Liver (tissue), 8 donors: ENCODE measurements at regions not wholly inside any gene's neighbourhood (a gene's known extent, or its start where the extent isn't known, plus 50 kb on each side); places are given as distances from the start of the nearest gene placed in this dataset.

Source experiments
- DNase-seq: peaks from one replicate; pipeline ENCODE4 v3.0.0-alpha.2; 2017; ENCODE audit warnings: low spot score
- H3K27ac ChIP-seq, 2 donors: one replicate each; pipeline ENCODE4 v1.7.0; 2013; ENCODE audit warnings: inconsistent platforms in 2 of 2, low read length in 2 of 2, control low read depth in 1 of 2, low read depth in 1 of 2, mild to moderate bottlenecking in 1 of 2
- H3K27me3 ChIP-seq, 4 donors: one replicate each; pipeline versions ENCODE4 v1.6.1 to v1.7.0; 2013; ENCODE audit warnings: low read length in 3 of 4, inconsistent platforms in 1 of 4, mild to moderate bottlenecking in 1 of 4, moderate library complexity in 1 of 4; ENCODE audit not compliant: control insufficient read depth in 4 of 4, insufficient read depth in 4 of 4
- H3K36me3 ChIP-seq, 4 donors: one replicate each; pipeline versions ENCODE4 v1.6.1 to v1.7.0; 2013; ENCODE audit warnings: low read length in 3 of 4, mild to moderate bottlenecking in 3 of 4, low read depth in 1 of 4, moderate library complexity in 1 of 4; ENCODE audit not compliant: control insufficient read depth in 4 of 4, insufficient read depth in 3 of 4
- H3K4me1 ChIP-seq, 4 donors: one replicate each; pipeline versions ENCODE4 v1.6.1 to v1.7.0; 2013; ENCODE audit warnings: low read length in 3 of 4, mild to moderate bottlenecking in 3 of 4, moderate library complexity in 1 of 4; ENCODE audit not compliant: control insufficient read depth in 4 of 4, insufficient read depth in 4 of 4
- H3K4me3 ChIP-seq, 3 donors: one replicate each; pipeline versions ENCODE4 v1.6.1 to v1.7.0; 2013; ENCODE audit warnings: low read length in 3 of 3, control low read depth in 1 of 3, low read depth in 1 of 3, mild to moderate bottlenecking in 1 of 3
- H3K9ac ChIP-seq, 2 donors: one replicate each; pipeline ENCODE4 v1.7.0; 2013; ENCODE audit warnings: low read length in 2 of 2, mild to moderate bottlenecking in 2 of 2, moderate library complexity in 2 of 2, control low read depth in 1 of 2, low read depth in 1 of 2
- H3K9me3 ChIP-seq, 4 donors: one replicate each; pipeline versions ENCODE4 v1.6.1 to v1.7.0; 2013; ENCODE audit warnings: low read length in 3 of 4; ENCODE audit not compliant: control insufficient read depth in 4 of 4
- ATF3 ChIP-seq: IDR thresholded peaks from 2 replicates; pipeline ENCODE4 v1.6.1; 2016; ENCODE audit warnings: antibody characterized with exemption
- CTCF ChIP-seq: fragments of 150-350 bp; IDR thresholded peaks from 2 replicates; pipeline ENCODE4 v1.5.1; 2017; ENCODE audit warnings: improper control_type of control experiment, low read depth, low read length; ENCODE audit not compliant: missing input control
- EGR1 ChIP-seq, 2 donors: IDR thresholded peaks; 2 replicates each; pipeline ENCODE4 v1.6.1; 2016 to 2018; ENCODE audit warnings: antibody characterized with exemption in 2 of 2, low read depth in 2 of 2
- FOXA1 ChIP-seq: IDR thresholded peaks from 2 replicates; pipeline ENCODE4 v1.6.1; 2016; ENCODE audit warnings: antibody characterized with exemption
- FOXA2 ChIP-seq: IDR thresholded peaks from 2 replicates; pipeline ENCODE4 v1.6.1; 2016; ENCODE audit warnings: antibody characterized with exemption
- GABPA ChIP-seq, 2 donors: IDR thresholded peaks in 1 of 2; conservative IDR thresholded peaks in 1 of 2; 2 replicates each; pipeline ENCODE4 v1.6.1; 2016; ENCODE audit warnings: antibody characterized with exemption in 2 of 2, mild to moderate bottlenecking in 1 of 2, moderate library complexity in 1 of 2
- HNF4A ChIP-seq, 2 donors: conservative IDR thresholded peaks; 2 replicates each; pipeline ENCODE4 v1.6.1; 2016; ENCODE audit warnings: antibody characterized with exemption in 2 of 2, mild to moderate bottlenecking in 2 of 2
- HNF4G ChIP-seq: IDR thresholded peaks from 2 replicates; pipeline ENCODE4 v1.6.1; 2016; ENCODE audit warnings: antibody characterized with exemption
- JUND ChIP-seq, 2 donors: IDR thresholded peaks; 2 replicates each; pipeline ENCODE4 v1.6.1; 2016; ENCODE audit warnings: antibody characterized with exemption in 2 of 2
- MAX ChIP-seq: IDR thresholded peaks from 2 replicates; pipeline ENCODE4 v1.6.1; 2016; ENCODE audit warnings: antibody characterized with exemption
- NR2F2 ChIP-seq: IDR thresholded peaks from 2 replicates; pipeline ENCODE4 v1.6.1; 2016; ENCODE audit warnings: antibody characterized with exemption
- RAD21 ChIP-seq, 2 donors: IDR thresholded peaks; 2 replicates each; pipeline ENCODE4 v1.6.1; 2016; ENCODE audit warnings: antibody characterized with exemption in 2 of 2, mild to moderate bottlenecking in 2 of 2
- REST ChIP-seq: IDR thresholded peaks from 2 replicates; pipeline ENCODE4 v1.6.1; 2016; ENCODE audit warnings: antibody characterized with exemption, mild to moderate bottlenecking
- RXRA ChIP-seq, 2 donors: IDR thresholded peaks; 2 replicates each; pipeline ENCODE4 v1.6.1; 2017 to 2018; ENCODE audit warnings: antibody characterized with exemption in 2 of 2, mild to moderate bottlenecking in 1 of 2
- SP1 ChIP-seq: IDR thresholded peaks from 2 replicates; pipeline ENCODE4 v1.6.1; 2018; ENCODE audit warnings: antibody characterized with exemption, mild to moderate bottlenecking
- TAF1 ChIP-seq: conservative IDR thresholded peaks from 2 replicates; pipeline ENCODE4 v1.6.1; 2016; ENCODE audit warnings: antibody characterized with exemption, mild to moderate bottlenecking
- YY1 ChIP-seq: IDR thresholded peaks from 2 replicates; pipeline ENCODE4 v1.6.1; 2016; ENCODE audit warnings: antibody characterized with exemption, mild to moderate bottlenecking
- ZBTB33 ChIP-seq: IDR thresholded peaks from 2 replicates; pipeline ENCODE4 v1.6.1; 2016; ENCODE audit warnings: antibody characterized with exemption
- WGBS: extraction: QIAGEN DNeasy Blood & Tissue Kit; methylation state at CpG from one replicate; pipeline ENCODE4 v1.1.7; 2013; 5-methylcytosine and 5-hydroxymethylcytosine counted together
- donor health status: healthy.
- donor health status: healthy.
- donor health status: healthy.
- donor health status: healthy.
- donor health status: healthy.

- no peak for DNase-seq
Observed at GRCh38 chr1:90835661-90836344, 118.7 kb upstream of the BARHL2 start.

GRCh38 chr1:90834886-90835660 is 118.0 kb upstream of the BARHL2 start:
- Histone ChIP-seq H3K9ac (no peak overlapping the region), H3K4me3 (no peak overlapping the region), H3K9me3 (no peaks in the 10 kb centered on the region), H3K27ac (no peak overlapping the region), H3K4me1 (peaks cover 0 to 2% (median 0%) of the 10 kb centered on the region in 4 donors), H3K27me3 (peaks cover 0 to 4% (median 0%) of the 10 kb centered on the region in 4 donors), H3K36me3 (no peaks in the 10 kb centered on the region)
- no peak for TF ChIP-seq CTCF
- TF ChIP-seq TAF1 = no peak
- no peak for TF ChIP-seq ATF3
- TF ChIP-seq ZBTB33 = no peak
- TF ChIP-seq RXRA (IDR thresholded peaks at IDR 0.05) = no peak
- TF ChIP-seq YY1 = no peak
- TF ChIP-seq SP1 = no peak
- TF ChIP-seq FOXA2 = no peak
- no peak for TF ChIP-seq REST
- TF ChIP-seq EGR1 (IDR thresholded peaks at IDR 0.05; ENCODE audit: low read depth in 2 of 2) = no peak
- no peak for TF ChIP-seq RAD21 (IDR thresholded peaks at IDR 0.05)
- TF ChIP-seq HNF4A (conservative IDR thresholded peaks at IDR 0.05) = no peak
- no peak for TF ChIP-seq HNF4G
- TF ChIP-seq JUND (IDR thresholded peaks at IDR 0.05) = no peak
- TF ChIP-seq FOXA1 = no peak
- TF ChIP-seq GABPA (IDR thresholded peaks at IDR 0.05 in 1 of 2, conservative IDR thresholded peaks at IDR 0.05 in 1 of 2) = no peak
- TF ChIP-seq MAX = no peak
- TF ChIP-seq NR2F2 = no peak
- 52% methylated on average over 40 of the region's 40 CpGs for WGBS
- DNase-seq = no peak

More at GRCh38 chr1:90835661-90836344, 118.7 kb upstream of the BARHL2 start:
- Histone ChIP-seq H3K27ac (no peak overlapping the region), H3K27me3 (peaks cover 0 to 4% (median 0%) of the 10 kb centered on the region in 4 donors), H3K4me1 (peaks cover 0 to 2% (median 0%) of the 10 kb centered on the region in 4 donors), H3K36me3 (no peaks in the 10 kb centered on the region), H3K9me3 (no peaks in the 10 kb centered on the region), H3K9ac (no peak overlapping the region), H3K4me3 (peak overlapping the region in 1 of 3 donors; percentile 15)
- 51% methylated on average over 59 of the region's 59 CpGs for WGBS
- TF ChIP-seq ZBTB33 (no peak), TAF1 (no peak), RAD21 (IDR thresholded peaks at IDR 0.05) (no peak), SP1 (no peak), FOXA1 (no peak), JUND (IDR thresholded peaks at IDR 0.05) (no peak)
